CD14-positive monocyte (primary cell): ENCODE measurements at regions not wholly inside any gene's neighbourhood (a gene's known extent, or its start where the extent isn't known, plus 50 kb on each side); places are given as distances from the start of the nearest gene placed in this dataset.

Experiments used
- DNase-seq, 3 donors: peaks; one replicate each; pipeline ENCODE4 v3.0.0-alpha.2; 2011 to 2022
- H2AFZ ChIP-seq: 2 replicates; pipeline ENCODE4 v1.6.0; 2012; ENCODE audit warnings: mild to moderate bottlenecking, low read depth, low read length, inconsistent platforms; ENCODE audit not compliant: insufficient read depth, poor library complexity, severe bottlenecking
- H3K27ac ChIP-seq, 2 donors: 1 replicate in 1 of 2; 2 replicates in 1 of 2; pipeline ENCODE4 v1.5.1; 2012 to 2013; ENCODE audit warnings: low read length in 2 of 2, control low read depth in 1 of 2, inconsistent platforms in 1 of 2, low read depth in 1 of 2, mild to moderate bottlenecking in 1 of 2
- H3K27me3 ChIP-seq, 2 donors: one replicate each; pipeline versions ENCODE4 v1.6.0 to v1.6.1; 2011 to 2013; ENCODE audit warnings: low read length in 2 of 2; ENCODE audit not compliant: control insufficient read depth in 2 of 2, insufficient read depth in 2 of 2
- H3K36me3 ChIP-seq, 2 donors: replicated peaks in 1 of 2; 1 replicate in 1 of 2; 2 replicates in 1 of 2; pipeline versions ENCODE4 v1.5.1 to v1.6.1; 2012 to 2013; ENCODE audit warnings: low read length in 2 of 2, control low read depth in 1 of 2, inconsistent platforms in 1 of 2, mild to moderate bottlenecking in 1 of 2; ENCODE audit not compliant: insufficient read depth in 2 of 2, control insufficient read depth in 1 of 2
- H3K4me1 ChIP-seq, 2 donors: 1 replicate in 1 of 2; 2 replicates in 1 of 2; pipeline versions ENCODE4 v1.5.1 to v1.6.1; 2012 to 2013; ENCODE audit warnings: low read length in 2 of 2, control low read depth in 1 of 2, inconsistent platforms in 1 of 2, mild to moderate bottlenecking in 1 of 2, moderate library complexity in 1 of 2; ENCODE audit not compliant: insufficient read depth in 2 of 2, control insufficient read depth in 1 of 2
- H3K4me2 ChIP-seq: replicated peaks from 2 replicates; pipeline ENCODE3; 2012; ENCODE audit warnings: low read length, moderate library complexity, mild to moderate bottlenecking; ENCODE audit not compliant: poor library complexity, severe bottlenecking; ENCODE audit errors: extremely low read depth
- H3K4me3 ChIP-seq, 3 experiments: fragments of 200-600 bp in 1 of 3; sonication (generic) in 1 of 3; replicated peaks in 1 of 3; 1 replicate in 2 of 3; 2 replicates in 1 of 3; pipeline ENCODE4 v1.5.1; 2011 to 2013; ENCODE audit warnings: low read length in 3 of 3, mild to moderate bottlenecking in 3 of 3, control low read depth in 2 of 3, low read depth in 2 of 3, inconsistent platforms in 1 of 3, moderate library complexity in 1 of 3
- H3K79me2 ChIP-seq: 2 replicates; pipeline ENCODE4 v1.6.0; 2012; ENCODE audit warnings: mild to moderate bottlenecking, control low read depth, inconsistent platforms, low read length, moderate library complexity; ENCODE audit not compliant: insufficient read depth
- H3K9ac ChIP-seq: 2 replicates; pipeline ENCODE4 v1.6.0; 2017; ENCODE audit warnings: low read length, mild to moderate bottlenecking; ENCODE audit not compliant: insufficient read depth, poor library complexity, severe bottlenecking
- H3K9me3 ChIP-seq, 2 donors: replicated peaks in 1 of 2; 1 replicate in 1 of 2; 2 replicates in 1 of 2; pipeline versions ENCODE4 v1.5.1 to v1.6.1; 2012 to 2013; ENCODE audit warnings: low read length in 2 of 2, control low read depth in 1 of 2; ENCODE audit not compliant: control insufficient read depth in 1 of 2, insufficient read depth in 1 of 2
- H4K20me1 ChIP-seq: 2 replicates; pipeline ENCODE4 v1.6.0; 2012; ENCODE audit warnings: mild to moderate bottlenecking, low read length, control low read depth, moderate library complexity; ENCODE audit not compliant: insufficient read depth
- H3K27ac Mint-ChIP-seq, 7 donors: one replicate each; pipeline ENCODE4 v1.8.0; 2020; ENCODE audit warnings: mild to moderate bottlenecking in 7 of 7, mixed read lengths in 7 of 7, moderate library complexity in 6 of 7, inconsistent platforms in 2 of 7
- H3K27me3 Mint-ChIP-seq, 3 donors: one replicate each; pipeline ENCODE4 v1.8.0; 2021 to 2022; ENCODE audit warnings: low read depth in 3 of 3, mild to moderate bottlenecking in 3 of 3, mixed read lengths in 3 of 3, moderate library complexity in 3 of 3, inconsistent platforms in 1 of 3
- H3K36me3 Mint-ChIP-seq, 2 donors: one replicate each; pipeline ENCODE4 v1.8.0; 2020; ENCODE audit warnings: mixed read lengths in 2 of 2, inconsistent platforms in 1 of 2, mild to moderate bottlenecking in 1 of 2
- H3K4me1 Mint-ChIP-seq: one replicate; pipeline ENCODE4 v1.8.0; 2020; ENCODE audit warnings: mild to moderate bottlenecking, mixed read lengths
- H3K4me3 Mint-ChIP-seq, 2 donors: one replicate each; pipeline ENCODE4 v1.8.0; 2020; ENCODE audit warnings: mild to moderate bottlenecking in 2 of 2, mixed read lengths in 2 of 2, moderate library complexity in 1 of 2
- H3K9me3 Mint-ChIP-seq, 7 donors: one replicate each; pipeline ENCODE4 v1.8.0; 2020 to 2022; ENCODE audit warnings: mixed read lengths in 7 of 7, mild to moderate bottlenecking in 6 of 7, moderate library complexity in 6 of 7, inconsistent platforms in 2 of 7
- CTCF ChIP-seq: fragments of 200-600 bp; IDR thresholded peaks from one replicate; pipeline ENCODE4 v1.8.0; 2022; ENCODE audit warnings: antibody characterized with exemption, mild to moderate bottlenecking
- WGBS: methylation state at CpG from one replicate; pipeline ENCODE4 v1.1.5; 2013; ENCODE audit warnings: missing lambda C conversion rate; ENCODE audit not compliant: insufficient coverage; 5-methylcytosine and 5-hydroxymethylcytosine counted together
- intact Hi-C, 2 donors: fragments of 100-400 bp; cut with micrococcal nuclease; formaldehyde crosslinking; loops; one replicate each; pipeline versions ENCODE4 v1.15.0 to v1.15.1; 2023

GRCh38 chr3:186465508-186465907 is 78.7 kb downstream of the CRYGS start:
- no peak overlapping the region for H2AFZ ChIP-seq
- no peaks in the 10 kb centered on the region for H4K20me1 ChIP-seq
- no peaks in the 10 kb centered on the region for H3K4me1 ChIP-seq
- intact Hi-C loops, result no loop called here
- no peak overlapping the region for H3K27ac ChIP-seq
- no peaks in the 10 kb centered on the region for H3K9me3 Mint-ChIP-seq
- no peak for TF ChIP-seq CTCF
- H3K9me3 ChIP-seq, result no peaks in the 10 kb centered on the region
- H3K4me3 ChIP-seq, result no peak overlapping the region
- H3K9ac ChIP-seq, result no peak overlapping the region
- DNase-seq, result no peak
- no peaks in the 10 kb centered on the region for H3K36me3 ChIP-seq
- H3K27me3 ChIP-seq, result no peaks in the 10 kb centered on the region
- no CpG with 5 or more reads among the region's 2 CpGs for WGBS
- H3K4me3 Mint-ChIP-seq, result no peak overlapping the region
- no peaks in the 10 kb centered on the region for H3K79me2 ChIP-seq
- peaks cover 0 to 3% (median 3%) of the 10 kb centered on the region in 3 donors for H3K27me3 Mint-ChIP-seq
- no peaks in the 10 kb centered on the region for H3K4me1 Mint-ChIP-seq
- no peaks in the 10 kb centered on the region for H3K36me3 Mint-ChIP-seq
- H3K4me2 ChIP-seq, result no peak overlapping the region
- H3K27ac Mint-ChIP-seq, result no peak overlapping the region

GRCh38 chr3:186464424-186465093 is 79.6 kb downstream of the CRYGS start:
- intact Hi-C loops, result no loop called here
- no peaks in the 10 kb centered on the region for H3K9me3 Mint-ChIP-seq
- Histone ChIP-seq H3K9ac (no peak overlapping the region), H3K79me2 (no peaks in the 10 kb centered on the region), H3K27ac (no peak overlapping the region), H3K27me3 (no peaks in the 10 kb centered on the region), H3K36me3 (no peaks in the 10 kb centered on the region), H4K20me1 (no peaks in the 10 kb centered on the region), H3K4me1 (no peaks in the 10 kb centered on the region), H3K4me3 (no peak overlapping the region), H2AFZ (no peak overlapping the region), H3K9me3 (no peaks in the 10 kb centered on the region), H3K4me2 (no peak overlapping the region)
- TF ChIP-seq CTCF, result peak; percentile 17
- no peak overlapping the region for H3K4me3 Mint-ChIP-seq
- H3K4me1 Mint-ChIP-seq, result no peaks in the 10 kb centered on the region
- no peaks in the 10 kb centered on the region for H3K36me3 Mint-ChIP-seq
- no peak for DNase-seq
- WGBS, result 100% methylated on average over 3 of the region's 3 CpGs
- no peak overlapping the region for H3K27ac Mint-ChIP-seq
- H3K27me3 Mint-ChIP-seq, result peaks cover 0 to 3% (median 1%) of the 10 kb centered on the region in 3 donors
